ENCODE measurements at regions not wholly inside any gene's neighbourhood (a gene's known extent, or its start where the extent isn't known, plus 50 kb on each side); places are given as distances from the start of the nearest gene placed in this dataset.
A peak's percentile ranks its signal among the peaks of the same experiment; 100 is the strongest.

GRCh38 chr12:60967128-60967527 lies 1293.1 kb upstream of the USP15 start:
- DNase-seq (ENCODE audit: extremely low read depth, low read depth), result no peak

DNA sequence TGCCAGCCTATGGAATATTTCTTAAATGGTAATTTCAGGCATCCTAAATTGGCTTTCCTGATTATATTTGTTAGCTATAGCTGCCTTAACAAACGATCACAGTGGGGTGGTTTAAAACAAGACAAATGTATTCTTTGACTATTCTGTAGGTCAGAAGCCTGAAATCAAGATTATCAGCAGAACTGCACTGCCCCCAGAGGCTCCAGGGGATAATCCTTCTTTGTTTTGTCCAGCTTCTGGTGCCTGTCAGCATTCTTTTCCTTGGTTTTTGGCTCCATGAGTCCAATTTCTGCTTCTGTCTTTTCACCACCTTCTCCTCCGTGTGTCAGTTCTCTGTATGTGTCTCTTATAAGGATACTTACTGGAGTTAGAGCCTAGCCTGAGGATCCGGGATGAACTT lies 1282.2 kb upstream of the USP15 start:
- DNase-seq (ENCODE audit: extremely low read depth, low read depth), result peak; percentile 21

- no peak for DNase-seq (ENCODE audit: extremely low read depth, low read depth)
Measured at GRCh38 chr12:60980558-60980957, 1279.6 kb upstream of the USP15 start.

- no peak for DNase-seq (ENCODE audit: extremely low read depth, low read depth)
Measured at GRCh38 chr12:60981473-60981872, 1278.7 kb upstream of the USP15 start.

DNA sequence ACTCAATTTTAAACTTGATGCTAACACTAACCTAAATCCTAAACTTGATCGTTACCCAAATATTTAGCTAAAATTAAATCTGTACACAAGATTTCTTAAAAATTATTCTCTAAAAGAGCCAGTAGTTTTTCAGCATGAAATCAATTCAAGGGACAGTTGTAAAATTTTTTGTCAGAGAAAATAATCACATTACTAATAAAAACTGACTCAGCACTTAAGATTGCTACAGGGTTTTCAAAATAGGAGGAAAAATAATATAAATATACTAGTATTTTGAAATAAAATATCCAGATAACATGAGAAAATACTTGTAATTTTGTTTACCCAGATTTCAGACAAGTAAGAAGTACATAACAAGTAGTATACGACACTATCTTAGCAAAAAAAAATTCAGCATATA lies 1268.1 kb upstream of the USP15 start:
- no peak for DNase-seq (ENCODE audit: extremely low read depth, low read depth)

- no peak for DNase-seq (ENCODE audit: extremely low read depth, low read depth)
Measured at GRCh38 chr12:60995256-60995825, 1264.9 kb upstream of the USP15 start.

GRCh38 chr12:60997869-60998378 lies 1262.3 kb upstream of the USP15 start:
- DNase-seq (ENCODE audit: extremely low read depth, low read depth), result no peak

DNA sequence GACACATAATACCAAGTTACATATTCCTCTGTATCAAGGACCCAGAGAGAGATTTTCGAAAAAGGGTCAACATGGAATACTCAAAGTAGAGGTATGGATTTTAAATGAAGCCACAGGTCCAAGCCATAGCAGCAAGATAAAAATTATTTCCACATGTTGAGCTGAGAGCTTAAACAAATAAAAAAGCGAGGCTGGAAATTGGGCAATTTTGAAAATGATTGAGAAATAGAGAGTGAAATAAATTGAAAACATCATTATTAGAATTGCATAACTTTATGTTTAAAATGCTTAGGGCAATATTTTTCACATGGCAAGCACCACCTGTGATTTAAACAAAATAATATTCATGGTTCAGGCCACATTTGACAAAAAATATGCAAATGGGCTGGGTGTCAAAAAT lies 1251.0 kb upstream of the USP15 start:
- no peak for DNase-seq (ENCODE audit: extremely low read depth, low read depth)

DNA sequence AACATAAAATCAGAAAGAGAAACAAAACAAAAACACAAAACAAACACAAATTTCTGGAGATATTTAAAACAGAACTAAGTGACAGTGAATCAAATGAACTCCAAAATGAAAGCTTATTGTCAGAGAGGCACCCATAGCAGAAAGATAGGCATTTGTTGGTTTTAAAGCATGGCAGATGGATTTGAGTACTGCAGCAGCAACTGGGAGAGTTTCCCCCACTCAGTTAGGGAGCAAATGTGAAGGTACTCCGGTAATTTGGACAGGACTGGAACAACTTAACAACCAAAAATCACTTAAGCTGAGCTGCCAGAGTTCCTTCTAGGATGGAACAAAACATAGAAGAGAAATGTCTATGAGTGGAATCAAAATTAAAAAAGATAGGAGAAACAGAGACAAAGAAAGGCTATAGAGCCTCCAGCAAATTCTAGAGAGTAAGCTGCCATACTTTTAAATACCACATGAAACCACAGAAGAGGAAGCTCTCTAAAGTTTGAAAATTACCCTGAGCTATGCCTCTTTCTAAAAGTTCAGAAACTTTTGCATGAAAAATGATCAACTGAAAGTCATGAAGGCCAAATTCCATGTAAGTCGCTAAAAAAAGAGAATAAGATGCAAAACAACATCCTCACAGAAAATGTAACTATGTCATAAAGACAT lies 1248.3 kb upstream of the USP15 start:
- DNase-seq (ENCODE audit: extremely low read depth, low read depth), result no peak

DNA sequence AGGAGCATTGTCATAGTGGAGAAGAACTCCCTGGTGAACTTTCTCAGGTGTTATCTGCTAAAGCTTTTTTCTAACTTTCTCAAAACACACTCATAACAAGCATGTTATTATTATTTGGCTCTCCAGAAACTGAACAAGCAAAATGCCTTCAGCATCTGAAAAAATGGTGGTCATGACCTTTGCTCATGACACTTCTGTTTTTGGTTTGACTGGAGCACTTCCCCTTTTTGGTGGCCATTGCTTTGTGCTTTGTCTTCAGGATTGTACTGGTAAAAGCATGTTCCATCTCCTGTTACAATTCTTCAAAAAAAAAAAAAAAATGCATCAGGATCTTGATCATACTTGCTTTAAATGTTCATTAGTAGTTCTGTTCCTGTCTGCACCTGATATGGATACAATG lies 1241.6 kb upstream of the USP15 start:
- DNase-seq (ENCODE audit: extremely low read depth, low read depth), result no peak

DNA sequence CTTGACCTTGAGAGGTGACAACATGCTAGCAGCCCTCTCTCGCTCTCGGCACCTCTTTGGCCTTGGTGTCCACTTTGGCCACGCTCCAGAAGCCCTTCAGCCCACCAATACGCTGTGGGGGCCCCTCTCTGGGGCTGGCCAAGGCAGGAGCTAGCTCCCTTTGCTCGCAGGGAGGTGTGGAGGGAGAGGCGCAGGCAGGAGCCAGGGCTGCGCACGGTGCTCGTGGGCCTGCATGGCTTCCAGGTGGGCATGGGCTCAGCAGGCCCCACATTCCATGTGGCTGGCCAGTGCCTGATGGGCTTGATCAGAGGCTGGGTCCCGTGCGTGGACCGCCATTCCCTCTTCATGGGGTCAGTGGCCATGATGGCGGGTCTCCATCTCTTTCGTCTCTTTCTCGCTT lies 1237.0 kb upstream of the USP15 start:
- DNase-seq (ENCODE audit: extremely low read depth, low read depth), result no peak

GRCh38 chr12:61029516-61029915 lies 1230.7 kb upstream of the USP15 start:
- no peak for DNase-seq (ENCODE audit: extremely low read depth, low read depth)

GRCh38 chr12:61037792-61038191 lies 1222.4 kb upstream of the USP15 start:
- no peak for DNase-seq (ENCODE audit: extremely low read depth, low read depth)

GRCh38 chr12:61043838-61044237 lies 1216.4 kb upstream of the USP15 start:
- no peak for DNase-seq (ENCODE audit: extremely low read depth, low read depth)

DNA sequence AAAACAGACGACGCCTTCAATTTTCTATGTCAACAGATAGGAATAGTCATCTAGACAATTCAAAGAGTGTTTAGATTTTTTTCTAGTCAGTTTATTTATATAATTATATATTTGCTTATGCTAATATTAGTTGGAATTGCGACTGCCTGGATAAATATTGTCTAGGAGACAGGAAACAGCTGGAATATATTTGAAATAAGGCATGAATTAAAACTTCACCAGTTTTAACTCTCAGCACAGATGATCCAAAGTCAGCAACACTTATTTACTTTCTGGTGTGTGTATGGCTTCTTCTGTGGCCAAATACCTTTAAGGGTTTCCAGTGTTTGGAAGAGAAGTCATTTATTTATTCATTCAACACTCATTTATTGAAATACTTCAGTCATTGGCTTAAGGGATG lies 1215.4 kb upstream of the USP15 start:
- no peak for DNase-seq (ENCODE audit: extremely low read depth, low read depth)

DNA sequence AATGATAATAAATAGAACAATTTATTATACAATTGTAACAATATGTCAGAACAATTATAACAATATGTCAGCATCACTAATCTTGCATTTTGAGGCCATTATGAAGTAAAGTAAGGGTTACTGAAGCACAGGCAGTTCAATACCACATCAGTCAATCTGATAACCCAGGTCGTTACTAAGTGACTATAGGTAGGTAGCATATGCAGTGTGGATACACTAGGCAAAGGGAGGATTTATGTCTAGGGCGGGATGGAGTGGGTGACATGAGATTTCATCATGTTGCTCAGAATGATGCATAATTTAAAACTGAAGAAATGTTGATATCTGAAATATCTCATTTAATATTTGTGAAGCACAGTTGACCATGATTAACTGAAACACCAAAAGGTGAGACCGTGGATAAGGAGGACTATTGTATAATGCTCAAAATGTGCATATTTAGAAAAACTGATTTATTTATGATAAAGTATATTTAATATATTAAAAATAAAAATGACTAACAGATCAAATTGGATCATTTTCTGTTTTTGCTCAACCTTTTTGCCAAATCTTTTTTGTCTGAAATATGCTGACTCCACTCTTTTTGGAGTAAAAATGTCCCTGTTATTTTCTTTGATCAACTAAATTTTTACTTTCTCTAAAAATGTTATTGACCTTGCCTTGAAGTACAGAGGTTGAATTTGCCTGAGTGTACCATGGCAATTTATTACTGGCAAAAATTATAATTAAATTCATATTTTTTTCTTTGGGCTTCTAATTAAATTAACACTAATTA lies 1189.4 kb upstream of the USP15 start:
- no peak for DNase-seq (ENCODE audit: extremely low read depth, low read depth)

- no peak for DNase-seq (ENCODE audit: extremely low read depth, low read depth)
Measured at GRCh38 chr12:61072717-61073116, 1187.5 kb upstream of the USP15 start.

GRCh38 chr12:61095111-61095510 lies 1165.1 kb upstream of the USP15 start:
- peak; percentile 17 for DNase-seq (ENCODE audit: extremely low read depth, low read depth)

- DNase-seq (ENCODE audit: extremely low read depth, low read depth), result no peak
Measured at GRCh38 chr12:61098031-61098580, 1162.1 kb upstream of the USP15 start.

GRCh38 chr12:61107118-61107517 lies 1153.1 kb upstream of the USP15 start:
- no peak for DNase-seq (ENCODE audit: extremely low read depth, low read depth)

DNA sequence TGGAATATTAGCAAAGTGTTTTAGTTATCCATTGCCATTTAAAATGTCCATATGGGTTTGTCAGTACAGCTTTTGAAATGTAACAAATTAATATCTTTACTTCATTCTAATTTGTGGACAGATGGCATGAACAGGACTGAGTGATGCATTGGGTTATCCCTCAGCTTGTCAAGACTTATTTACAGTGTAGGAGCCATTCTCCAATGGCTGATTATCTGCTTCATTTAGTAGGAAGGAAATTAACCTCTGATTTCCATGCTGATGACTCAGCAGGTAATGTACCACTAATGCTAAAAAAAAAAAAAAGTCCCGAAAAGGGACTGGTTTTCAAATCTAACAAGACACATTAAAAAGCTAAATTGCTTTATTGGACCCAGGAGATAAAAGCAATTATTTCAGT lies 1149.0 kb upstream of the USP15 start:
- no peak for DNase-seq (ENCODE audit: extremely low read depth, low read depth)
